ENCODE measurements at regions not wholly inside any gene's neighbourhood (a gene's known extent, or its start where the extent isn't known, plus 50 kb on each side); places are given as distances from the start of the nearest gene placed in this dataset.

DNA sequence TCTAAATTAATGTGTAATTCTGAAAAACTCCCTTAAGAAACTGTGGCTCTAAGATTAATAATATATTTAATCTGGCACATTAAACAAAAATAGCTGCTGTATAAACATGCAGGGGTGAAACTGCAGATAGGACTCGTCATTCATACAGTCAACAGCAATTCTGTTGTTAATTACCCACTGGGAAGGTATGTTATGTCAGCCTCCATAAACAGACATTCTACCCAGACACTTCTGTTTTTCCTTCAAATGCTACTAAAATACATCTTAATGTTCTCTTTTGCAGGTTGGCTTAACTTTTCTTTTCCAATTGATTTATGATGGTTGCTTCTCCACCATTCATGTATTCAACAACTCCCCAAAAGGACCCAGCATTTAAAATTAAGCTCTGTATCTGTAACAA lies 165.6 kb downstream of the SIPA1L2 start:
- TF ChIP-seq, protein P1, sequence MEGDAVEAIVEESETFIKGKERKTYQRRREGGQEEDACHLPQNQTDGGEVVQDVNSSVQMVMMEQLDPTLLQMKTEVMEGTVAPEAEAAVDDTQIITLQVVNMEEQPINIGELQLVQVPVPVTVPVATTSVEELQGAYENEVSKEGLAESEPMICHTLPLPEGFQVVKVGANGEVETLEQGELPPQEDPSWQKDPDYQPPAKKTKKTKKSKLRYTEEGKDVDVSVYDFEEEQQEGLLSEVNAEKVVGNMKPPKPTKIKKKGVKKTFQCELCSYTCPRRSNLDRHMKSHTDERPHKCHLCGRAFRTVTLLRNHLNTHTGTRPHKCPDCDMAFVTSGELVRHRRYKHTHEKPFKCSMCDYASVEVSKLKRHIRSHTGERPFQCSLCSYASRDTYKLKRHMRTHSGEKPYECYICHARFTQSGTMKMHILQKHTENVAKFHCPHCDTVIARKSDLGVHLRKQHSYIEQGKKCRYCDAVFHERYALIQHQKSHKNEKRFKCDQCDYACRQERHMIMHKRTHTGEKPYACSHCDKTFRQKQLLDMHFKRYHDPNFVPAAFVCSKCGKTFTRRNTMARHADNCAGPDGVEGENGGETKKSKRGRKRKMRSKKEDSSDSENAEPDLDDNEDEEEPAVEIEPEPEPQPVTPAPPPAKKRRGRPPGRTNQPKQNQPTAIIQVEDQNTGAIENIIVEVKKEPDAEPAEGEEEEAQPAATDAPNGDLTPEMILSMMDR (IDR thresholded peaks at IDR 0.05), result no peak
- Histone ChIP-seq H3K36me3 (peaks cover 0 to 15% (median 6%) of the 10 kb centered on the region in 3 donors), H3K4me1 (no peaks in the 10 kb centered on the region), H3K27me3 (no peaks in the 10 kb centered on the region), H3K4me3 (no peak overlapping the region), H3K27ac (no peak overlapping the region), H3K9me3 (no peaks in the 10 kb centered on the region)
- intact Hi-C loops (cut with DNase I; ENCODE audit: low total_unique reads), result no loop called here
- DNase-seq, result no peak

DNA sequence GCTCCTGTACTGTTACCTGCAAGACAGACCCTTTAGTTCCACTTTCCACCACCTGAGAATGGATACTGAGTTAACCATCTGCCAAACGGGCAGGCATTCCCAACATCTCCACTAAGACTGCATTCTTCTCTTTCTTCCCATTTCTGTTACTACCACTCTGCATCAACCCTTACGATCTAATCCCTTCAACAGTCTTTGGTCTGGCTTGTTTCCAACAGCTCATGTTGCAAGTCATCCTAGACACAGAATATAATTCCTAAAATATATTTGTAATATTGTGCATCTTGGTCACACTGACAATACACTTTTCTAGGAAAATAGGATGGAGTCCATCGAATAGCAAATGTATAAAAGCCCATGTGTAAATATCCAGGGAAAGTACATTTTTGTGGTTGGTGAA lies 166.7 kb downstream of the SIPA1L2 start:
- H3K27me3 ChIP-seq, result no peaks in the 10 kb centered on the region
- H3K27ac ChIP-seq, result no peak overlapping the region
- peaks cover 0 to 15% (median 6%) of the 10 kb centered on the region in 3 donors for H3K36me3 ChIP-seq
- no peak overlapping the region for H3K4me3 ChIP-seq
- H3K9me3 ChIP-seq, result no peaks in the 10 kb centered on the region
- TF ChIP-seq, protein P1 (IDR thresholded peaks at IDR 0.05), result no peak
- no peak for DNase-seq
- intact Hi-C loops (cut with DNase I; ENCODE audit: low total_unique reads), result no loop called here
- no peaks in the 10 kb centered on the region for H3K4me1 ChIP-seq

DNA sequence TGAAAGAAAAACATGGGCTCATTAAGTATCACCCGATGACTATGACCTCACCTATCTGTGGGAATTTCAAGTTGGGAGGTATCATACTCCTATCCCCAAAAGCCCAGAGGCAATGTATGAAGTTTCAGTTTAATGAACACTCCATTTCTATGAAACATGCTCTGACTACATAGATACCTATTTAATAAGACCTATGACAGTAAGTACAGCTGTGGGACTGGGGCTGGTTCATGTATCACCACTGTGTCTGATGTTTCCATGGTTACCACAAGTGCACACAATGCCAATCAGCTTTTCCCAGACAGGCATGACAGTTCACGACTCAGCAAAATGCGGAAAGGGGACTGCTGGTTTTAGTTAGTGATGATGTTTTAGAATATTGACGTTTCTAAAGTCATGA lies 167.7 kb downstream of the SIPA1L2 start:
- H3K27me3 ChIP-seq, result no peaks in the 10 kb centered on the region

DNA sequence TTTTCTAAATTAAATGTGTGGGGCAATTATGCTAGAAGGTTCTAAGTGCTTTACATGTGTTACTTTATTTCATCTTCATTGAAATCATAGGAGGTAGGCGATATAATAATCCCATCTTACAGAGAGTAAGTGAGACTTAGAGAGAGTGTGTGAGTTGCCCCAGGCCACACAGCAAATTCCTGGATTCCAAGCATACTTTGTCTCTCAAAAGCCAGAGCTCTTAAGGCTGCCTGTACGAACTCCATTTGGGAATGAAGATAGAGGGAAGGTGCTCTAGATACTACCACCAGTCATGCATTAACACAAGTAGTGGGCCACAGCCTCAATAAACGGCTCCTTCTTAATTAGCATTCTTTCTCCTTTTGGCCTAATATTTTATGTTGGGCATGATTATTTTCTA lies 170.1 kb downstream of the SIPA1L2 start:
- peaks cover 0 to 11% (median 2%) of the 10 kb centered on the region in 3 donors for H3K36me3 ChIP-seq

More for the DNA sequence above, 167.7 kb downstream of the SIPA1L2 start:
- TF ChIP-seq, protein P1 (IDR thresholded peaks at IDR 0.05), result no peak
- no peaks in the 10 kb centered on the region for H3K4me1 ChIP-seq
- H3K4me3 ChIP-seq, result no peak overlapping the region
- peaks cover 0 to 15% (median 6%) of the 10 kb centered on the region in 3 donors for H3K36me3 ChIP-seq
- DNase-seq, result no peak
- H3K27ac ChIP-seq, result no peak overlapping the region
- H3K9me3 ChIP-seq, result no peaks in the 10 kb centered on the region
- intact Hi-C loops (cut with DNase I; ENCODE audit: low total_unique reads), result no loop called here

DNA sequence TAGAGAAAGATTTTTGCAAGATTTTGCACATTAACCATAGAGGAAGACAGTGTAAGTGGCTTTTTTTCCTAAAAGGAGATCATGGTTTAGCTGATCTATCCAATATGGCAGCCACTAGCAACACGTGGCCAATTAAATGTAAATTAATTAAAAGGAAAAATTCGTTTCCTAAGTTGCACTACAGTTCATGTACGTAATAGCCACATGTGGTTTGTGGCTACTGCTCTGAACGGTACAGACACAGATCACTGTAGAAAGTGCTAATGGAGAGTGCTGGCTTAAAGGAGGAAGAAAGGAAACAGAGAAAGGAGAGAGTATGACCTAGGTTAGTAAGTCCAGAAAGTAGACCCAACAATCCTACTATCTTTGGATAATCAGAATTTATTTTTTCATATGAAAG lies 170.8 kb downstream of the SIPA1L2 start:
- no peak for DNase-seq
- Histone ChIP-seq H3K9me3 (no peaks in the 10 kb centered on the region), H3K4me1 (no peaks in the 10 kb centered on the region), H3K27ac (no peak overlapping the region), H3K4me3 (no peak overlapping the region), H3K36me3 (peaks cover 0 to 6% (median 0%) of the 10 kb centered on the region in 3 donors), H3K27me3 (no peaks in the 10 kb centered on the region)
- intact Hi-C loops (cut with DNase I; ENCODE audit: low total_unique reads), result no loop called here
- TF ChIP-seq, protein P1 (IDR thresholded peaks at IDR 0.05), result no peak

More for the DNA sequence above, 170.1 kb downstream of the SIPA1L2 start:
- TF ChIP-seq, protein P1 (IDR thresholded peaks at IDR 0.05), result no peak
- DNase-seq, result no peak
- Histone ChIP-seq H3K9me3 (no peaks in the 10 kb centered on the region), H3K4me3 (no peak overlapping the region), H3K27me3 (no peaks in the 10 kb centered on the region), H3K4me1 (no peaks in the 10 kb centered on the region), H3K27ac (no peak overlapping the region)
- intact Hi-C loops (cut with DNase I; ENCODE audit: low total_unique reads), result no loop called here

DNA sequence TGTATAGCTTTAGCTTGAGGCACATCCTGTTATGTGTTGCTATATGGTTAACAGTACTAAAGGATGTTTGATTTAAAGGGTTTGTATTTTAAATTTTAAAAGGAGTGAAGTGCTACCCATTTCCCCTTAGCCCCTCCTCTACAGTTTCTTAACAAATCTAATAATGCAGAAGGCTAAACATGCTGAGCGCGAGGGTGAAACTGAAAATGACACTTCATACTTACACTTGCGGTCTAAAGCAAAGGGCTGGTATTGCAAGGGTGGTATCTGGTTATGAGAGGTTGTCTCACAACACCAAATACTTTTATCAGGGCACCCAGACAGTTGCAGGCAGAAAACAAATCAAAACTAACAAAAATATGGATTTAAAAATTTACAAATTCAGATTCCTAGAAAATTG lies 172.3 kb downstream of the SIPA1L2 start:
- Histone ChIP-seq H3K36me3 (peaks cover 0 to 6% (median 0%) of the 10 kb centered on the region in 3 donors), H3K9me3 (no peaks in the 10 kb centered on the region), H3K4me1 (no peaks in the 10 kb centered on the region), H3K27ac (no peak overlapping the region), H3K27me3 (no peaks in the 10 kb centered on the region), H3K4me3 (no peak overlapping the region)
- intact Hi-C loops (cut with DNase I; ENCODE audit: low total_unique reads), result no loop called here
- TF ChIP-seq, protein P1 (IDR thresholded peaks at IDR 0.05), result no peak
- no peak for DNase-seq

Data from tibial artery (tissue), 4 donors.